ENCODE measurements at regions not wholly inside any gene's neighbourhood (a gene's known extent, or its start where the extent isn't known, plus 50 kb on each side); places are given as distances from the start of the nearest gene placed in this dataset.

DNA sequence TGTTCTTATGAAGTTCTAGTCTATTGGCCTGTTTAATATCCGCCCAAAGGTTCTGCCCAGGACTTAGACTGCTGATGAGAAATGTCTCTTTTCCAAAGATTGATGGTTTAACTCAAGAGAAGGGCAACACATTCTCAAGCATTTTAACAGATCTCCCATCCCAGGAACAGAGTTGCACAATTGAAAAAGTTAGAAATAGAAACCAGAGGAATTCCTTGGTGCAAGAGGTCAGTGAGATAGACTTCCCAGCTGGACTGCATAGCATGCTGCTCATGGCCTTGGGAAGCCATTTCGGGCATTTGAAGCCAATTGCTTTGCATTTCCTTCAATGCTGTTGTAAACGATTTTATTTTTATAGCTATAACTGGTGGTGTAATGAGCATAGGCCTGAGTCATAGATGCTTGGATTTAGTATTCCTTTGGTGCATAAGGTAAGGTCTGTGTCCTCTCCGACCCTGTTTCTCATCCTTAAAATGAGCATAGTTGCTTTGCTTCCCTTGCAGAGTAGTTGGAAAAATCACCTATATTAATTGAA lies 292.2 kb upstream of the JAG1 start:
- TF ChIP-seq GATA2 (IDR thresholded peaks at IDR 0.05; ENCODE audit: low read depth, low read length) (no peak), GATA3 (IDR thresholded peaks at IDR 0.05; ENCODE audit: low read depth, low read length) (no peak)

DNA sequence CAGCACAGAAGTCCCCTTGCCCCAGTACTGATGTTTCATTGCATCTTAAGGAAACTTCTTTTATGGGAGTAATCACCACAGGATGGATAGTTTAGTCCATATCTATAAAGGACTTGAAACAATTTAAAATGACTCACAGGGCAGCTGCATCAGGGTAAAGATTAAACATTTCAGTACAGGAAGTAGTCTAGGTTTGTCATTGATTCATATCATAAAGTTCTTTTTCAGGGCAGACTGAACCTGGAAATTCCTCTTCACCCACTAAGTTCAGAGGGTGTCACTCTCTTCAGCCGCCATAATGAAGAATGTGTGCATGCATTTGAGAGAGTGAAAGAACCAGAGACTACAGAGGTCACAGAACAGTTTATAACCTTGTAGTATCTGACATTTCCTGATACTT lies 296.3 kb upstream of the JAG1 start:
- TF ChIP-seq GATA3 (IDR thresholded peaks at IDR 0.05; ENCODE audit: low read depth, low read length) (no peak), GATA2 (IDR thresholded peaks at IDR 0.05; ENCODE audit: low read depth, low read length) (no peak)

DNA sequence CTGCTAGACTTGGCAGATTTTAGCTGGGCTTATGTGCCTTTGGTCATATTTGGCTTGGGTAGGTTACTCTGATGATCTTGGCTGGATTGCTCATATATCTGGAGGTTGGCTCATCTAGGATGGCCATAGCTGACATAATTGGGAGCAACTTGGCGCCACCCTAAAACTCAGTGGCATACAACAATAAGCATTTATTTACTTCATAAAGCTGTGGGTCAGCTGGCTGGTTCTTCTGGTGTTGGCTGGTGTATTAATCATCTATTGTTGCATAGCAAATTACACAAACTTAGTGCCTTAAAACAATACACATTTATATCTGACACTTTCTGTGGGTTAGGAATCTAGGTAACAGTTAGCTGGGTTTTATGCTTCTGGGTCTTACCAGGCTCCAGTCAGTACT lies 297.3 kb upstream of the JAG1 start:
- no peak for TF ChIP-seq GATA3 (IDR thresholded peaks at IDR 0.05; ENCODE audit: low read depth, low read length)
- TF ChIP-seq GATA2 (IDR thresholded peaks at IDR 0.05; ENCODE audit: low read depth, low read length): no peak

DNA sequence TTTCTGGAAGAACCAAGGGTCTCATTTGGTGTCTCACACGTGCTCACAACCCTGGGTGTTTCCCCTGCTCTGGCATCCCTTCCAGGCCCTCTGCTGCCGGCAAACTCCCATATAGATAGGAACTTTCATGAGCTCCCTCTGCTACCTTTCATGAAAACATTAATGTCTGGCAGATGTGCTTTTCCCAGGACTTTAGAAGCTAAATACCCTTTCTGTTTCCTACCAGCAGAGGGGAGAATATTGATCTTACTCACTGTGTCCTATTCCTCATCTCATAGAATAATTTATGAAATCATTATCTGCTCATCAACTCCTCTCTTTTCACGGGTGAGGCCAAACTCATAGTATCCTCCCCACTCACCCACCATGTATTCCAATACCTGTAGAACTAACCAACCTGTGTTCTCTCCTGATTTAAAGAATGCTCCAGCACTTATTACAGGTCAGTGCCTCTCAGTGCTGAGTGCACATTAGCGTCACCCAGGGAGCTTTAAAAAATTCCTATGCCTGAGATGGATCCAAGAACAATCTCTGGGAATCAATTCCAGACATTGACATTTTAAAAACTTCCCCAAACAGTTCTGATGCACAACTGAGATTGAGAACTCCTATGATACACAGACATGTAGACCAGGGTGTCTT lies 298.5 kb upstream of the JAG1 start:
- TF ChIP-seq GATA3 (IDR thresholded peaks at IDR 0.05; ENCODE audit: low read depth, low read length) (no peak), GATA2 (IDR thresholded peaks at IDR 0.05; ENCODE audit: low read depth, low read length) (no peak)

DNA sequence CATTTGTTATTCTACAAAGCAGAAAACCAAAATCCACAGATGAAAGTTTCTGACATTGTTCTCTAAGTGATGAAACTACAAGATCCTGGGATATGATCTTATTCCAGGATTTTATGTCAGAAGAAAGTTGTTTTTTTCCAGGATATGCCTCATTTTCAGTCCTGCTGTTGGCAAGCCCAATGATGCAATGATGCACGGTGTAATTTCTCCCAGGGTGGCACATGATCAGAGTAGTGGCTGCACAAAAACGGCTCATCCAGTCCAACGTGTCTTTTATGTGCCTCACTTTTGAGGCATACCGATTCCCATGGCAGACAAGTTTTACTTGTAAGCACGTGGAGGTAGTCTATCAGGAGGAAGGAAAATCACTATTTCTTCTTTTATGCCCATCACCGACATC lies 302.3 kb upstream of the JAG1 start:
- TF ChIP-seq GATA3 (IDR thresholded peaks at IDR 0.05; ENCODE audit: low read depth, low read length) (no peak), GATA2 (IDR thresholded peaks at IDR 0.05; ENCODE audit: low read depth, low read length) (no peak)

DNA sequence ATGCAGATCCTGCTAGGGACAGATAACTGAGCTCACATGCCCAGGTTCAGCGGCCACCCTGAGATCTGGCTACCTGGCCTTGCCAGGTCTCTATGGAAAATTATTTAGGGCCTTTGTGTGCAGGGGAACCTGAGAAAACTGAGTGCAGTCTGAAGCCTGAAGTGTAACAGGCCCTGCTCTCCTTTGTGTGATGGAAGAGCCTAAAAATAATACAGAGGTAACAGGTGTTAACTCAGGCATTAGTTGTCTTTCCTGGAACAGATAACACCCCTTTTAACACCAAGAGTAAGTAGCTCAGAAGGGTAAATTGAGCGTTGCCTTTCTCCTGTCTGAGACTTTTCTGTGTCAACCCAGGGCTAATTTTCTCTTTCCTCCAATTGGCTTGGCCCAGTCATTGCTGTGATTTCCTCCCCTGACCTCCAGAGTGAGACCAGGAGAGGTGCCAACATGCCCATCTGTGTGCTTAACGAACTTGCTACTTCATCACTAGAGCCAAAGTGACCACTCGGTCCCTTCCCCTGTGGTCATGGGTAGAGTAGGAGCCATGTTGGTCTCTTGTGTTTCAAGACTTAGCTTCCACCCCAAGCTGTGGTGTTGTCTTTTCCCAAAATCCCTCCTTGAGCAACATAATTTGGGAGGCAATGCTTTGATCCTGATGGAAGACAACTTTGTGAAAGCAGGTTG lies 304.4 kb upstream of the JAG1 start:
- no peak for TF ChIP-seq GATA3 (IDR thresholded peaks at IDR 0.05; ENCODE audit: low read depth, low read length)
- no peak for TF ChIP-seq GATA2 (IDR thresholded peaks at IDR 0.05; ENCODE audit: low read depth, low read length)

DNA sequence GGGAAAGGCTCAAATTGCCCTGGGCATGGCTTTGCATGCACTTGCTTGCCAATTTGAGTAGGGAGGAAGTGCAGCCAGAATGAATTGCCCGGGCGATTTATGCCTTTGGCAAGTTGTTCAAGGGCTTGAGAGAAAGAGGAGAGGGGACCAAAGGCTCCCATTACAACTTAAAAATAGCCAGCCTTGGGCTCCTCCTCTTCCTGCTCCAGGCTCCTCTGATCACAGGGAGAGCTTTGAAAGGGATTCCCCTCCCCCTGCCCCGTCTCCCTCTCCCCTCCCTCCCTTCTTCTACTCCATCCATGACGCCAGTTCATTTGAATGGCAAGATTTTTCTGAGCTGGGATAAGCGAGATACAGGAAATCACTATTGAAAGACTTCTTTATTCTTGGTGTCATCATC lies 304.9 kb upstream of the JAG1 start:
- TF ChIP-seq GATA3 (IDR thresholded peaks at IDR 0.05; ENCODE audit: low read depth, low read length) (no peak), GATA2 (IDR thresholded peaks at IDR 0.05; ENCODE audit: low read depth, low read length) (no peak)

DNA sequence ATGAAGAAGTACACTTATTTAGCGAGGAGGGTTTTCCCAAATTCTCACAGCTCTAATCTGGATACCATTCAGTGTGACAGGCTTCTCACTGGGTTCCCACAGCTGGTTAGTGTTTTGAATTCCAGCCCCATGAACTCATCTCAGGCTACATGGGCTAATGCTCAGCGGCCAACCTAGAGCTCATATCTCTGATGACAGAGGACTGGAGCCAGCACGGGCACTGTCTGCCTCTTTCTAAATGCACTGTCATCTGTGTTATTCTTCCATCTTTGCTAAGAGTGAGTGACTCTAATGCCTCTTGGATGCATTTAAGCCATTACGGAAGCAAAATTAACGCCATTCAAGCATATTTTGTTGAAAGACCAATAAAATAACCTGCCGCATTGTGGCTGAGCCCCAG lies 308.9 kb upstream of the JAG1 start:
- TF ChIP-seq GATA2 (IDR thresholded peaks at IDR 0.05; ENCODE audit: low read depth, low read length) (no peak), GATA3 (IDR thresholded peaks at IDR 0.05; ENCODE audit: low read depth, low read length) (no peak)

DNA sequence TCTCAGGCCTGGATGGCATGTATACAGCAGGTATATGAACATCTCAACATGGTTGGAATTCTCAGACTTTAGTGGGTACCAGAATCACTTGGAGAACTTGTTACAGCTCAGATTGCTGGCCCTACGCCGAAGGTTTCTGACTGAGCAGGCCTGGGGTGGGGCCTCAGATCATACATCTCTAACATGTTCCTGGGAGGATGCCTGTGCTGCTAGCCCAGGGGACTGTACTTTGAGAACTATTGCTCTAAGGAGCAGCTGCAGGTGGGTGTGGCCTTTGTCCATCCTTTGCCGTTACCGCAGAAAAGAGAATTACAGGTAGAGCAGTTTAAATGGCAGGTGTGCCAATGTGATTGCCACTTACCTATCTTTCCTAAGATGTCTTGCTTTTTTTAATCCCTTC lies 310.5 kb upstream of the JAG1 start:
- TF ChIP-seq GATA3 (IDR thresholded peaks at IDR 0.05; ENCODE audit: low read depth, low read length) (no peak), GATA2 (IDR thresholded peaks at IDR 0.05; ENCODE audit: low read depth, low read length) (no peak)

DNA sequence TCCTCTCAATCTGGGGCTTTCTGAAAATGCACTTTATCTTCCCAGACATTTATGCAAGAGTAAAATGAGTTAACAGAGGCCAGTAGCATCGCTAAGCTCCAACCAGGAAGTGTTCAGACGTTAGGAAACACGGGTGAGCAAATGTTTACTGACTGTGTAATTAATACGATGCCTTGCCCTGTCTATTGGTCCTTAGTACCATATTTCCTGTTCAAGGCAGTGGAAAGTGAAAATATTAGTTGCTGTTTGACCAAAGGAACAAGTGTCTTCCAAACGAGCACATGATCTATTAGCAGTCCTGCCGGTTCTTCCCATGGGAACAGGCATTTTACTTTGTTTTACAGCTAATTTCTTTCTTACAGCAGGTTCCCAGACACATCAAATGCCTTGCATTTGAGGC lies 311.1 kb upstream of the JAG1 start:
- no peak for TF ChIP-seq GATA2 (IDR thresholded peaks at IDR 0.05; ENCODE audit: low read depth, low read length)
- TF ChIP-seq GATA3 (IDR thresholded peaks at IDR 0.05; ENCODE audit: low read depth, low read length): no peak

DNA sequence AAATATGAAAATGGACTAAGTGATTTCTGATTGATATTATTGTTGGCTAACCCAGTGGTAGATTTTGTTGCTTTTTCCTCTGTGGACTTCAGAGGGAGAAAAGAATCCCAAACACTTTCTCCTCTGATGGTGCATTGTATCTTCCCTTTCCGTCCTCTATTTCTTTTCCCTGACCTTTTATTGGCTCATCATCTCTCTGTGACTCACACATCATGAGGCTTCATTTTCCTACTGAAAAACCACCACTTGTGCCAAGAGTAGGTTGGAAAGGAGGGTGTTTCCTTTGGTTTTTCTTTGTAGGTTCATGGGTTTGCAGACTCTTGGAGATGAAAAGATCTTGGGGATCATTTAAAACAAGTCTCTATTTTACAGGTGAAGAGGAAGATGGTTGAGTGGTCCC lies 311.7 kb upstream of the JAG1 start:
- no peak for TF ChIP-seq GATA2 (IDR thresholded peaks at IDR 0.05; ENCODE audit: low read depth, low read length)
- TF ChIP-seq GATA3 (IDR thresholded peaks at IDR 0.05; ENCODE audit: low read depth, low read length): no peak

DNA sequence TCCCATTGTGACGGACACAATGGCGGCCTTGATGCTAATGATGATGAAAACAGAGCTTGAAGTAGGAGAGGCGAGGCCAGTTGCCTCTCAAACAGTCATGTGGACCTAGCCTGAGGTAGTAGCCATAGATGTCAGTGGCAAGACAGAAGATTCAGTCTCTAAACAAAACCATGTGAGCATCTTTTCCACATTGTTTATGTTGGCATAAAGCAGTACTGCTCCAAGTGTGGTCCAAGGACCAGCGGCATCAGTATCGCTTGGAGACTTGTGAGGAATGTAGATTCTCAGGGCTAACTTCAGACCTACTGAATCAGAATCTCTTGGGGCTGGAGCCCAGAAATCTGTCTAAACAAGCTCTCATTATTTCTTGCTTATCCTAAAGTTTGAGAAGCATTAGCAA lies 312.8 kb upstream of the JAG1 start:
- TF ChIP-seq GATA2 (IDR thresholded peaks at IDR 0.05; ENCODE audit: low read depth, low read length): no peak
- no peak for TF ChIP-seq GATA3 (IDR thresholded peaks at IDR 0.05; ENCODE audit: low read depth, low read length)

DNA sequence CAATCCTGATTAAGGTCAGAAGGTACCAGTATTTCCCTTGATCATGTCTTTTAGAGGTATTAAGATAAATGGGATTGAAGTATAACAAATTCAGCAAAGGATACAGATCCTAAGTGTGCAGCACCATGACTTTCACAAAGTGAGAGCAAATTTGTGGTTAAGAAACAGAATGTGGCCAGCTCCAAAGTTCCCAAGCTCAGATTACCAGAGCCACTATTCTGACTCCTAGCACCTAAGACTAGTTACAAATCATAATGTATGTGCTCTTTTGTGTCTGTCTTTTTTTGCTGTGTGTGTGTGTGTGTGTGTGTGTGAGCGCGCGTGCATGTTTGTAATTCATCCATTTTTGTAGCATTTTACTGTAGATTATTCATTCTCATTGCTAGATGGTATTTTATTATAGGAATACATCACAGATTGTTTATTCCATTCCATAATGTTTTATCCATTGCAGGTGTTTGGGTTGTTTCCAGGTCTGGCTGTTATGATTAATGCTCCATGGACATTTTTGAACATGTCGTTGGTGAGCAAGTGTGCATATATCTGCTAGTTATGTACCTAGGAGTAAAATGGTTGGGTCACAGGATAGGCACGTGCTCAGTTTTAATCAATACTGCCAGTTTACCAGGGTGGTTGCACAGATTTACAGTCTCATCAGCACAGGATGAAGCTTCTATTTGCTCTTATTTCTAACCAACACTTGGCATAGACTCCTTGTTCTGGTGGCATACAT lies 314.0 kb upstream of the JAG1 start:
- no peak for TF ChIP-seq GATA3 (IDR thresholded peaks at IDR 0.05; ENCODE audit: low read depth, low read length)
- TF ChIP-seq GATA2 (IDR thresholded peaks at IDR 0.05; ENCODE audit: low read depth, low read length): no peak

DNA sequence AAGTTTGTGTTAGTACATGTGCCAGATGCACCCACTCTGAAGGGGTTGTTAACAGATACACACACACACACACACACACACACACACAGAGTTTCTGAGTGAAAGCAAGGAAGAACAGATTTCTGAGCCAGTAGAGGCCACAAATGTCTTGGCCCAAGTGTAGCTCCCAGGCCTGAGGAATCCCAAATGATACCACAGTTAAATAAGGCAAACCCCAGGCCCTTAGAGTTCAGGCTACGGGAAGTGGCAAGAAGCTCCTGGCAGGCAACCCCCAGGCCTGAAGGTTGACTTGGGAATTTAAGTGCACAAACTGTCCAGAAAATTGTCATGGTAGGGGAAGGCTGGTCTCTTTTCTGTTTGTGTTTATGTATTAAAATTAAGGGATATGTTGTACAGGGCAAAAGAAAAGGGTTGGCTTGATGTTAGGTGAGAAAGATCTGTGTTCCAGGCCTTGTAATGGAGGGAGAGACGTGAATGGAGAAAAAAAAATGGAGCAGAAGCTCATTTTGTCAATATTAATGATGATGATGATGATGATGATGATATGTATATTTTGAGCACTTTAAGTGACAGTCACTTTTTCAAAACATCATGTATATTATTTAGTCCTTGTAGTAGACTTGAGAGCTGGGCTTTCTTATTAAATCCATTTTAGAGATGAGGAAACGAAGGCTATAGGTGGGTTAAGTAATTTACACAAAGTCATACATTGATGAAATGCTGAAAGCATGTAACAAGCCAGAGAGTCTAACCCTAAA lies 317.0 kb upstream of the JAG1 start:
- TF ChIP-seq GATA2 (IDR thresholded peaks at IDR 0.05; ENCODE audit: low read depth, low read length): no peak
- no peak for TF ChIP-seq GATA3 (IDR thresholded peaks at IDR 0.05; ENCODE audit: low read depth, low read length)

Measured in SH-SY5Y (cell line).